H4 (cell line): ENCODE measurements at regions not wholly inside any gene's neighbourhood (a gene's known extent, or its start where the extent isn't known, plus 50 kb on each side); places are given as distances from the start of the nearest gene placed in this dataset.
A peak's percentile ranks its signal among the peaks of the same experiment; 100 is the strongest.
"Not testable (repeated sequence)": the region's sequence is repeated elsewhere in the genome, so short reads cannot be mapped to it uniquely, and the experiment has no call there.

Experiments used
- DNase-seq: peaks from one replicate; pipeline ENCODE4 v3.0.0-alpha.2; 2015; ENCODE audit warnings: low spot score

GRCh38 chr9:81361296-81361695, 328.1 kb downstream of the TLE1 start:
- no peak for DNase-seq

- DNase-seq = no peak
Observed at GRCh38 chr9:81351166-81351565, 338.2 kb downstream of the TLE1 start.

- no peak for DNase-seq
Observed at GRCh38 chr9:81344366-81344765, 345.0 kb downstream of the TLE1 start.

GRCh38 chr9:81335879-81336421, 353.4 kb downstream of the TLE1 start:
- DNase-seq = no peak

GRCh38 chr9:81321551-81321950, 367.8 kb downstream of the TLE1 start:
- DNase-seq = no peak

GRCh38 chr9:81320909-81321482, 368.4 kb downstream of the TLE1 start:
- DNase-seq = no peak

- DNase-seq = peak; percentile 78
Observed at GRCh38 chr9:81318571-81318970, 370.8 kb downstream of the TLE1 start.

- DNase-seq = peak; percentile 16
Observed at GRCh38 chr9:81317939-81318338, 371.4 kb downstream of the TLE1 start.

GRCh38 chr9:81317223-81317622, 372.1 kb downstream of the TLE1 start:
- no peak for DNase-seq

- DNase-seq = no peak
Observed at GRCh38 chr9:81314490-81314889, 374.9 kb downstream of the TLE1 start.

GRCh38 chr9:81313877-81314276, 375.5 kb downstream of the TLE1 start:
- DNase-seq = no peak

- DNase-seq = no peak
Observed at GRCh38 chr9:81312346-81312745, 377.0 kb downstream of the TLE1 start.

GRCh38 chr9:81308404-81308803, 380.9 kb downstream of the TLE1 start:
- no peak for DNase-seq

- not testable (repeated sequence) for DNase-seq
Observed at GRCh38 chr9:81307791-81308190, 381.6 kb downstream of the TLE1 start.

GRCh38 chr9:81305561-81306182, 383.7 kb downstream of the TLE1 start:
- DNase-seq = no peak

GRCh38 chr9:81303658-81304057, 385.7 kb downstream of the TLE1 start:
- no peak for DNase-seq

- no peak for DNase-seq
Observed at GRCh38 chr9:81293651-81294050, 395.7 kb downstream of the TLE1 start.

- no peak for DNase-seq
Observed at GRCh38 chr9:81292056-81292805, 397.1 kb downstream of the TLE1 start.

- DNase-seq = no peak
Observed at GRCh38 chr9:81289622-81290021, 399.7 kb downstream of the TLE1 start.

- DNase-seq = no peak
Observed at GRCh38 chr9:81268048-81268447, 421.3 kb downstream of the TLE1 start.

GRCh38 chr9:81266674-81267073, 422.7 kb downstream of the TLE1 start:
- no peak for DNase-seq

GRCh38 chr9:81266086-81266485, 423.3 kb downstream of the TLE1 start:
- no peak for DNase-seq

- no peak for DNase-seq
Observed at GRCh38 chr9:81264516-81264915, 424.8 kb downstream of the TLE1 start.
